Middle frontal gyrus (tissue), 1 donor: ENCODE measurements at regions not wholly inside any gene's neighbourhood (a gene's known extent, or its start where the extent isn't known, plus 50 kb on each side); places are given as distances from the start of the nearest gene placed in this dataset.
"Not testable (repeated sequence)": the region's sequence is repeated elsewhere in the genome, so short reads cannot be mapped to it uniquely, and the experiment has no call there.

Experiments
- DNase-seq: peaks from one replicate; pipeline ENCODE4 v3.0.0-alpha.2; 2015; ENCODE audit warnings: low spot score; ENCODE audit errors: extremely low spot score

DNA sequence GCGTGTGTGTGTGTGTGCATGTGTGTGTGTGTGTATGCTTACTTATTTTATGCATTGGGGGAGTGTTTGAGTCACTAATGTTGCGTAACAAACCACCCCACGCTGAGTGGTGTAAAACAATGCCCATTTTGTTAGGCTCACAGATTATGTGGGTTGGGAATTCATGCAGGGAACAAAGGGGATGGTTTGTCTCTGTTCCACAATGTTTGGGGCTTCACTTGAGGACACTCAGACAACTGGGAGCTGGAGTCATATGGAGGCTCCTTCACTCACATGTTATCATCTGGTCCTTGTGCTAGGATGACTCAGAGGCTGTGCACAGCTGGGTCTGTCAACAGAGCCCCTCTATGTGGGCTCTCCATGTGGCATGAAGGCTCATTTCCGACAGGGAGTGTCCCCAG is 51.3 kb upstream of the LARGE1 start:
- peak; percentile 21 for DNase-seq

DNA sequence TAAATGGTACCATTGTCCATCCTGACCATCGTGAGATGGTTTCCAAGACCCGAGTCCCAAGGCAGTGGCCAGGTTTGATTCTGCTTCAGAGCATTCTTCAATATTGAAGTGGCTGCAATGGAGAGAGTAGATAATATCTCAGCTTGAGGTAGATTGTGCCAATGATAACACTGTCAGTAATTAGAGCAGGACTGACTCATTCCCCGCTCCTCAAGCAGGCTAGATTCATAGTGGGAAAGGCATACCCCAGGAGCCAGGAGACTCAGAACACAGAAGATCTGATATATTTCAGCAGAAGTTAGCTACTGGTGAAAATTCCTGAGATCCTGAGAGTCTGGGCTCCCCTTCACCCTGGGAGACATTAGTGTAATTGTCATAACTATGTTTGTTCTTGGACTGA is 55.6 kb upstream of the LARGE1 start:
- DNase-seq = no peak

DNA sequence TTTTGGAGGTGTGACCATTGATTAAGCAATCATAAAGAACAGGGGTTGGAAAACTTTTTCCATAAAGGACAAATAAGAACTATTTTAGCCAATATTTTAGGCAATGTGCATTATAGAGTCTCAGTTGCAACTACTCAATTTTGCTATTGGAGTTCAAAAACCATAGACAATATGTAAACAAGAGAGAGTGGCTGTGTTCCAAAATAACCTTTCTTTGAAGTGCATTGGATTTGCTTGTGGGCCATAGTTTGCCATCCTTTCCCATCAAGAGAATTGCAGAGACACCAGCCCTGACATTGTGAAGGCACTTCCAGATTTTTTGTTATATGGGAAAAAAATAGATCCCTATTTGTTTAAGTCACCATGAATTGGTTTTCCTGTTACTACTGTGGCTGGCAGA is 63.3 kb upstream of the LARGE1 start:
- no peak for DNase-seq

DNA sequence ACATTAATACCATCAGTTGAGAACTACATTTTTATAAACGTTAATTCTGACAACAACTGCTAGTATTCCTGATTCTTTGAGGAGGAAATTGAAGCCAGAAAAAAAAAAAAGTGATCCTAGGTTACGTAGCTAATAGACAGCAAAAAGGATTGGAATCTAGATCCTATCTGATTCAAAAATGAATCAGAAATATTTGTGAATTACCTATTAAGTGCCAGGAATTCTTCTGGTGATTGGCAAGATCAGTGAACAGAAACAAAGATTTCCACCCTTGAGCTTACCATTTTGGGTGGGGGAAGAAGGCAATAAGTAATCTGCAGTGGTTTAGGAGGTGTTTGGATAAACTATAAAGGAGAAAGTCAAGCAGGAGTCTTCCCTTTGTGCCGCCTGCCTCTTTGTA is 63.9 kb upstream of the LARGE1 start:
- DNase-seq = no peak

- no peak for DNase-seq
These were observed 64.5 kb upstream of the LARGE1 start for GRCh38 chr22:33984656-33985285.

DNA sequence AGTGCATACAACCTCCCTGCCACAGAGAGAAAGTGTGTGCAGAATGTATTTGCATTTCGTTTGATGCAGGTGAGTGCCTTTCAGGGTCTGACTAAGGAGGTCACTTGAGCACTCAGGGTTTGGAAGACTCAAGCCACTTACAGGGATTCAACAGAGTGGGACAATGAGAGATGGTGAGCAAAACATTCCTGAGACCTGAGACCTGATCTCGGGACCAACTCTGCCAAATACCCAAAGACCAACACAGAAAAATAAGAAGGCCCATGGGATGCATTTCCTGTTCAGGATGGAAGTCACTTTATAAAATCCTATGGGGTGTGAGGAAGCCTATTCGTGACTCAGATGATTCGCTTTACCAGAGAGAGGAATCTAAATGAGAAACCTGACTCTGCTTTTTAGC is 65.2 kb upstream of the LARGE1 start:
- DNase-seq = no peak

GRCh38 chr22:33986167-33986771 is 66.0 kb upstream of the LARGE1 start:
- no peak for DNase-seq

- DNase-seq = no peak
These were observed 66.7 kb upstream of the LARGE1 start for GRCh38 chr22:33986954-33987353.

DNA sequence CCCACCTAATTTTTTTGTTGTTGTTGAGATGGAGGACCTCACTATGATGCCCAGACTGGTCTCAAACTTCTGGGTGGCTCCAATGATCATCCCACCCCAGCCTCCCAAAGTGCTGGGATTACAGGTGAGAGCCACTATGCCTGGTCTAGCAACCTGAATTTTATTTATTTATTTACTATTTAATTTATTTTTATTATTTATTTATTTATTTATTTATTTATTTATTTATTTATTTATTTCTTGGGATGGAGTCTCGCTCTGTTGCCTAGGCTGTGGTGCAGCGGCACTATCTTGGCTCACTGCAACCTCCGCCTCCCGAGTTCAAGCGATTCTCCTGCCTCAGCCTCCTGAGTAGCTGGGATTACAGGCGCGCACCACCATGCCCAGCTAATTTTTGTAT is 69.0 kb upstream of the LARGE1 start:
- not testable (repeated sequence) for DNase-seq

GRCh38 chr22:33991620-33992019 is 71.3 kb upstream of the LARGE1 start:
- DNase-seq = no peak

- DNase-seq = no peak
These were observed 76.5 kb upstream of the LARGE1 start for GRCh38 chr22:33996824-33997223.

GRCh38 chr22:34000879-34001526 is 80.7 kb upstream of the LARGE1 start:
- no peak for DNase-seq

DNA sequence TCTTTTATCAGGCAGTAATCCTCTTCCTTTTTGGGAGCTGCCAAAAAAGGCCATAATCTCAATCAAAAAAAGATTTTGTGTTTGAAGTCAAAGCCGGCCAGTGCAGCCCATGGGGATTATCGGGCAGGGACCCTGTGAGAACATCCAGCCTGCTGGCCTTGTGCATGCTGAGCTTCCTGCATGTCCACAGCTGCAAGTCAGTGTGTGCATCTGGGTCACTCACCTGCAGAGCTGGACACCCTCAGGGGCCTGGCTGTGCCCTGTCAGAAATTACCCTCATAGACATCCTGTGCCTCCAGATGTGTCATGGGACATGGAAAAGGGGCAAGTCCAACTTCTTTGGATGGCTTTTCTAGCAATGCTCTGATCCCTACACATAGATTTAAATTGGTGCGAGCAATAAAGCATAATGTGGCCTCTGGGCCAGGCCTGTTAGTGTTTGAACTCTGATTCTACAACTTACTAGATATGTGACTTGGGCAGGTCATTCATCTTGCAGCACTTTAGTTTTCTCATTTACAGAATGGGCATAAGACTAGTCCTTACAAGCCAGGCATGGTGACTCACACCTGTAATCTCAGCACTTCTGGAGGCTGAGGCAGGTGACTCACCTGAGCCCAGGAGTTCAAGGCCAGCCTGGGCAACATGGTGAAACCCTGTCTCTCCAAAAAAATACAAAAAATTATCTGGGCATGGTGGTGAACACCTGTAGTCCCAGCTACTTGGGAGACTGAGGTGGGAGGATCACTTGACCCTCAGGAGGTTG is 81.6 kb upstream of the LARGE1 start:
- DNase-seq = no peak

GRCh38 chr22:34004058-34004457 is 83.8 kb upstream of the LARGE1 start:
- no peak for DNase-seq

GRCh38 chr22:34010259-34010658 is 90.0 kb upstream of the LARGE1 start:
- DNase-seq = no peak

GRCh38 chr22:34015642-34016041 is 95.4 kb upstream of the LARGE1 start:
- DNase-seq = no peak

DNA sequence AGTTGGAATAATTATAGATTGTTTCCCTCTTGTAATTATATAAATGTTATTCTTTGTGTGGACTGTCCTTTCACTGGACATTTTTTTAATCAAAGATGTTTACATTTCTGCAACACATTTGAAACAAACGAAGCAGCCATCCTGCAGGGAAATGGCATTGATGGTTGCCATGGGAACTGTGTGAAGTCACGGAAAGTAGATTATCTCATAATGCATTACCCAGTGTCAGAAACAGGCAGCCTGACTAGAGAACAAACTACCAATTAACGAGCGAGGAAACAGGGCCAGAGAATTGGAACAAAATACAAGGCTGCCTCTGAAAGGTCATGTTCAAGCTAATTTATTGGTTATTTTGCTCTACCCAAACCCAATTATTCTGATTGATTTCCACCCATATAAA is 96.9 kb upstream of the LARGE1 start:
- no peak for DNase-seq

- no peak for DNase-seq
These were observed 99.0 kb upstream of the LARGE1 start for GRCh38 chr22:34019190-34019845.

GRCh38 chr22:34035209-34035608 is 114.9 kb upstream of the LARGE1 start:
- DNase-seq = no peak

DNA sequence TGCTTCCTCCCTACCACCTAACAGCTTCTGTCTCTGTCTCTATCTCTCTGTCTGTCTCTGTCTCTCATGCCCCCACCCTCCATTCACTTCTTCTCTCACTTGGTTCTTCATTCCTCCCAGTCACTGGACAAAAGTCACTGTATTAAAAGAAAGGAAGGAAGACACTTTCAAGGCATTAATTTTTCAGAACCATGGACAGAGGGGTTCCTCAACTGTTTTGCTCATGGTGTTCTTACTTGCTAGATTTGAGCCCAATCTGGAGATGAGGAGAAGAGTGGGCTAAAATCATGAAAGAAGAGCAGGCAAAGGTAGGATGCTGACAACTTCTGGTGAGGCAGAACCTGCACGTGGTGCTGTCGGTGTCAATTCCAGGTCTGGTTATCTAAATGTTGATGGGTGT is 116.7 kb upstream of the LARGE1 start:
- DNase-seq = no peak

DNA sequence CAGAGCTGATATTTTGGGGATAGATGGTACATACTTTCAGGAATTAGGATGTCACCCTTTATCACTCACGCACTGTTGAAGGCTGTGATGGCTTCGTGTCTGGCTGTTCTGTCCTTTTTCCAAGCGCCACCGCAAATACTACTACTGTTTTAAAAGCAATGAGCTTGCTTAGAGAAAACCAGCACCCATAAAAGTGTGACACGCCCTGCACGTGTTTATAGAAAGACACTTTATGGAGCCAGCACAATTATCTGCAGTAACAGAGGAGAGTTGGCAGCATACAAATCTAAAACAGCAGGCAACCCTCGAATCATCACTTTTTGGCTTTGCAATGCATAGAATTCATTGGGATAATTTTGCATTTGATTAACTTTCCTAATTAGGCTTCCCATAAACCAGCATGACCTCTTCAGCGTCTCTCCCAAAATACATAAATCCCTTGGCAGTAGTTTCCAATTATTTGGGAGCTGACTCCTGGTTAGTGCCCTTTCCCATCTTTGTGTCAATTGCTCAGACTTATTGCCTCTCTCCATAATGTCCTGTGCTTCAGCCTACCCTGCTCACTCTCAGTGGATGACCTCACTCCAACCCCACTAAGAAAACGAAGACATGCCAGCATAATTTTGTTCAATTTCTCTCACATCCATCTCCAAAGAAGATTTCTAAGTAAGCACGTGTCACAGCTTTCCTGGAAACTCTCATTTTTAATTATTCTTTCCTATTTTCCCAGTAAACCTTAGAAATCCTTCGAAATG is 118.7 kb upstream of the LARGE1 start:
- no peak for DNase-seq
